Activated T-cell treated with anti-CD3 and anti-CD28 coated beads for 24 hours (primary cell): ENCODE measurements at regions not wholly inside any gene's neighbourhood (a gene's known extent, or its start where the extent isn't known, plus 50 kb on each side); places are given as distances from the start of the nearest gene placed in this dataset.
"Not testable (repeated sequence)": the region's sequence is repeated elsewhere in the genome, so short reads cannot be mapped to it uniquely, and the experiment has no call there.

ENCODE experiments used
- DNase-seq: peaks from one replicate; pipeline ENCODE4 v3.0.0-alpha.2; 2020; ENCODE audit warnings: low read depth

GRCh38 chr3:72082186-72082715 is 297.3 kb upstream of the PROK2 start:
- DNase-seq: no peak

- no peak for DNase-seq
Observed at GRCh38 chr3:72081471-72082185, 296.7 kb upstream of the PROK2 start.

- no peak for DNase-seq
Observed at GRCh38 chr3:72080800-72081199, 295.9 kb upstream of the PROK2 start.

DNA sequence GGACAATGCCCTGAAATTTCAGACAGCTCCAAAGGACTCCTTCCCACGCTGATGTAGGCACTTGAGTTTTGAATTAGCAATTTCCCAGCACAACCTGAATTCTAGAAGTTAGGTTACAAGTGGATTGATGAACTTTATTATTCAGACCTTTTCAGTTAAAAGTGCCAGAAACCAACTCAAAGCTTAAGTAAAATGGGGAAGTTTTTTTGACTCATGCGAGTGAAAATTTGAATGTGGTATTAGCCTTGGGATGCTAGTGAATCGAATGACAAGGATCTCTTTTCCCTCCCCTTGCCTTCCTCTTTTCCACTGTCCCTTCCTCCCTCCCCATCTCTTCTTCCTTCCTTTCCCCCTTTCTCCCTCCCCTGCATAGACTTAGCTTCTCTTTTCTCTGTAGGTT is 295.1 kb upstream of the PROK2 start:
- DNase-seq: no peak

GRCh38 chr3:72079369-72079872 is 294.5 kb upstream of the PROK2 start:
- DNase-seq: no peak

DNA sequence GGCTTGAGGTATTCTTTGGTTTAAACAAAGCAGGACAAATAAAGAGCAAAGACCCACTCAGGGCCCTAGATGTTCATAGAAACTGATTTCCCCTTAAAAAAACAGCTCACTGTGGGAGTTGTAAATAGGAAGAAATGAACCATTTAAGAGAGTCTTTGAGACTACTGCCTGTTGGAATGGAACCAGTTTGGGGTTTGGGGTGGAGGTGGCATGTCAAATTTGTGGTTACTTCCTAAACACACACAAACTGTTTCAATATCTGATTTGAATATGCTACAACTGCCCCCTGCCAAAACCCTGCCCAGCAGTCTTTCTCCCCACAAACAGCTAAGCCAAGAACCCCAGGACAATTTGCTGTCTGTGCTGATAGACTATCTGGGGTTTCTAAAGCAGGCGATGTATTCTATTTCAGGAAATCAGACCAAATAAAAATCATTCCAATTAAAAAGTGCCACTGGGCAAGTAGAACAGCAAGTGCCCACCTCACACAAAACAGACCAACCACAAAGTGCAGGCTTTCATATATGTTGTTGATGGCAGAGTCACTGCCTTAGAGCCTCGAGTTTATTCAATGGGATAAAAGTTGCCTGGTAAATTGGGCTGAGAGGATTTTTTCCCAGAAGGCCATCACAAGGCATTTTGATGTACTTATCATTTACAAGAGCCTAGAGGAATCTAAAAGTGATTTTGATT is 293.9 kb upstream of the PROK2 start:
- DNase-seq: no peak

DNA sequence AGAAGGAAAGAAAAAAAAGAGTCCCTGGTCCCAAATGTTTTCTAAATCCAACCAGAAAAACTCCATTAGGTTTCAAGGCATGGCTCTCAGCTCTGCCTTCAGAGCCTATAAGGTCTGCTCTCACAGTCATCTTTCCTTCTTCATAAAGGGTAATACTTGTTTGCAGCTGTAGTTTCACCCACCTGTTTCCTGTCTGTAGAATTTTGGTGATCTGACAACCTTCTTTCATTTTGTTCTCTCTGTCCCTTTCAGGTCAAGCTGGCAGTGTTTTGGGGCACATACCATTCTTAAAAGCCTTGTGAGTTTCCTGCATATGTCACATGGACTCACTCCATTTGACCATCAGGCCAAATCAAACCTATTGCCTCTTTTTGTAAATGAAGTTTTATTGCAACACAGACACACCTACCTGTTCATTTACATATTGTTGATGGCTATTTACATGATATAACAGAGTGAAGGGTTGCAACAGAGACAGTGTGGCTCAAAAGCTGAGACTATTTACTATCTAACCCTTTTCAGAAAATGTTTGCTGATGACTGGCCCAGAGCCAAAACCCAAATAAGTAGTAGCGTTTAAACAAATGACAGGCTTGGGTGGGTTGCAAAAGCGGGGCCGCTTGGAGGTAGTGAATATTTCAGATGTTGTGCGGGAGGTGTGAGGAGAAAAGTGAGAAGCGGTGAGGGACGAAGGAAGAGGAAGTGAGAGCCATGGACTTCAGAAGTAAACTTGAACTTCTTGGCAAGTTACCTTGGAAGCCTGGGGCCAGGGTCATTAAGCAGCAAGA is 292.7 kb upstream of the PROK2 start:
- DNase-seq: no peak

DNA sequence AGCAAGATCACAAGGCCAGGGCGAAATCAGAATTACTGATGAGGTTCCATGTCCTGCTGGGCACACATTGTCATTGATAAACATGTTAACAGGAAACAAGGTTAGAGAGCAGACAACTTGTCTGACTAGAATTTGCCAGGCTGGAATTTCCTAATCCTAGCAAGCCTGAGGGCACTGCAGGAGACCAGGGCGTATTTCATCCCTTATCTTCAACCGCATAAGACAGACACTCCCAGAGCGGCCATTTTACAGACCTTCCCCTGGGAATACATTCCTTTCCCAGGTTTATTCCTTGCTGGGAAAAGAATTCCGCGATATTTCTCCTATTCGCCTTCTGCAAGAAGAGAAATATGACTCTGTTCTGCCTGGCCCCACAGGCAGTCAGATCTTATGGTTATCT is 290.9 kb upstream of the PROK2 start:
- DNase-seq: not testable (repeated sequence)

DNA sequence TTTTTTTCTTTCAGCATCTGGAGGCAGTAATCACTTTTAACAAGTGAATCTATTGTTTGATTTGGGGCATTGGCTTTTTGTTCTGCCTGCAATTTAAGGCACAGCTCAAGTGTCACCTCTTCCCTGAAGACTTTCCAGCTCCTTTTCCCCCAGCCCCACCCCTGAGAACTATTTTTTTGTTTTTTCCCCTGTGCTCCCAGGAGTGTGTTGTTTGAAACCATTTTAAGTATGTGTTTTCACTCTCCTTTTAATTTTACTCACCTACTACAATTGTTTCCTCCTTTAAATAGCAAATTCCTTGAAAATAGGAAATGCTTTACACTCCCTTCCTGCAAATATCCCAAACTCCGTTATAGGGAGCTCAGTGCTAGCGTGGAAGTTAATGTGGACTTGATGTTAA is 286.7 kb upstream of the PROK2 start:
- DNase-seq: no peak

DNA sequence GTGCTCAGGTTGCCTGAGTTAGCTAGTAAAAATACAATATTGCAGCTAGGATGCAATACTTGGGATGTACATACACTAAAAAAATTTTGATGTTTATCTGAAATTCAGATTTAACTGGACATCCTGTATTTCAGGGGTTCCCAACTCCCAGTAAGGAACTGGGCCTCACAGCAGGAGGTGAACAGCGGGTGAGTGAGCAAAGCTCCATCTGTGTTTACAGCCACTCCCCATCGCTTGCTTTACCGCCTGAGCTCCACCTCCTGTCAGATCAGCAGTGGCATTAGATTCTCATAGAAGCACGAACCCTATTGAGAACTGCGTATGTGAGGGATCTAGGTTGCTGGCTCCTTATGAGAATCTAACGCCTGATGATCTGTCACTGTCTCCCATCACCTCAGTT is 285.1 kb upstream of the PROK2 start:
- no peak for DNase-seq

DNA sequence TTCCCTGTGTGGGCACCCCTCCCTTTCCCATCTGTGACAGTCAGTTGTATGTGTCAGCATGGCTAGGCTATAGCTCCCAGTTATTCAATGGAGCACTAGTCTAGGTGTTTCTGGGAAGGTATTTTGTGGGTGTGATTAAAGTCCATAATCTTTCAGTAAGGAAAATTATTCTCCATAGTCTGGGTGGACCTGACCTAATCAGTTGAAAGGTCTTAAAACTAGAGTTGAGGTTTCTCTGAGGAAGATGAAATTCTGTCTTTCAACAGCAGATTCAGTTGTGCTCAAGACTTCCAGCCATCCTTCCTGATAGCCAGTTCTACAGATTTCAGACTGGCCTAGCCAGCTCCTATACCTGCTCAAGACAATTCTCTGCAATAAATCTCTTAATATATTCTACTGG is 284.6 kb upstream of the PROK2 start:
- DNase-seq: no peak

DNA sequence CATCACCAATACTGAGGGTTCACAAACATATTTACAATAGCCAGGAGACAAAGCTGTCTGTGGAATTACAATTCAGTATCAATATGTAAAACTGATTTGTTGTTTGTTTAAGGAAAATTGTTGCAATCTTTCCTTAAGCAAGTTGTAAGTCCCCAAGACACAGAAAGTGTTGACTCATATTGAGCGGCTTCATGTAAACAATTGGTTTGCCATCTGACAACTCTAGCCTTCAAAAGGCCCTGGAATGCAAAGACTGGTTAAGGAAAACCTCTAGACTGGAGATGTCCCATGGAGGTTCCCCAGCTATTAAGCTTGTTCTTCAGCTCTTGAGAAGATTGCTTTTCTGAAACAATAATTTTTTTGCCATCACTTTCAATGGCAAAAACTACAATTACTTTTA is 283.7 kb upstream of the PROK2 start:
- no peak for DNase-seq

- DNase-seq: no peak
Observed at GRCh38 chr3:72067721-72068120, 282.8 kb upstream of the PROK2 start.

- no peak for DNase-seq
Observed at GRCh38 chr3:72065872-72066641, 281.1 kb upstream of the PROK2 start.

- DNase-seq: no peak
Observed at GRCh38 chr3:72065236-72065635, 280.3 kb upstream of the PROK2 start.

DNA sequence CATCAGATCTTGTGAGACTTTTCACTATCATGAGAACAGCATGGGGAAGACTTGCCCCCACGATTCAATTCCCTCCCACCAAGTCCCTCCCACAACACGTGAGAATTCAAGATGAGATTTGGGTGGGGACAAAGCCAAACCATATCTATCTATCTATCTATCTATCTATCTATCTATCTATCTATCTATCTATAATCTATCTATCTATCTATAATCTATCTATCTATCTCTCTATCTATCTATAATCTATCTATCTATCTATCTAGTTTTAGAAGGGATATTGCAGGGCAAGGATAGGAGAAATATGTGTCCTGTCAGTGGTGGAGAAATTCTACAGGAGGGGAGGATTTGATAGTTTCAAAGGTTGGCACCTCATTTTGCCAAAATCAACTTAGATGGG is 279.8 kb upstream of the PROK2 start:
- not testable (repeated sequence) for DNase-seq

DNA sequence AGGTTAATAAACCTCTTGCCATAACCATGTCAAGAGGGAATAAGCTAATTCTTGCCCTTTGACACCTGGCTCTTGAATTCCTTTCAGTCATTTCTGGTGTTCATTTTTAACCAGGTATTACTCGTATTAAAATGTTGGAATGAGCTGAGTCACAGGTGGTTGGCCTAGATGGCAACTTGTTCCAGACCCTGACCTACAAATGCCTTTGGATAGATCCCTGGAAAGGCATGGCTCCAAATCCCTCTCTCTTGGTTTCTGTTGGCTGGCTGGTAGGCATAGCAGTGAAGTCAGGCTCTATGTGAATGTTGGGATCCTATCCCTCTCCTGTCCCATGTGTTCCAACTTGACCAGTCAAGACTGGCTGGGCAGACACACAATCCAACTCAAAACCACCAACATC is 277.1 kb upstream of the PROK2 start:
- no peak for DNase-seq

GRCh38 chr3:72060447-72061034 is 275.6 kb upstream of the PROK2 start:
- DNase-seq: peak; percentile 20

DNA sequence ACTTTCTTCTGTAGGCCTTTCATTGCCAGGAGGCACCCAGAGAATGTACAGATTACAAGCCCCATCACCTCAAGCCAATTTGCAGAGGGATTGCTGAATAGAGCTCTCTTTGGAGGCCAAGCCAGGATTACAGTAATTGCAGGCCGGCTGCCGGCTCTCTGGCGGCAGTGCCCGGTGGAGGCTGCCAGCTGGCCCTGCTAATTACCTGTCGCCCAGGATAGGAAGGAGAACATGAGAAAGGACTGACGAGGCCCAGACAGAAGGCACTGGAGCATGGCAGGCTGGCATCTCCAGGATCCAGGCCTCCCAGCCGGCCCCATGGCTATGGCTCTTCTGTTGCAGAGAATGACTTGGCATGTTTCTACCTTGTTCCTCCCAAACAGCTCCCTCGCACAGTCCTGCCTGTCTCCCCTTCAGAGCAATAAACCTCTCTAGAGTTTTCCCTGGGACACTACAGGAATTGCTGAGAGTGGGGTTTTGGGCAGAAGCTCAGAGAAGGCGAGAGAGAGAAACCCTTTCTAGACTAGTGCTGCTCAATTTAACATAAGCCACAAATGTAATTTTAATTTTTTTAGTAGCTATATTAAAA is 273.6 kb upstream of the PROK2 start:
- no peak for DNase-seq

DNA sequence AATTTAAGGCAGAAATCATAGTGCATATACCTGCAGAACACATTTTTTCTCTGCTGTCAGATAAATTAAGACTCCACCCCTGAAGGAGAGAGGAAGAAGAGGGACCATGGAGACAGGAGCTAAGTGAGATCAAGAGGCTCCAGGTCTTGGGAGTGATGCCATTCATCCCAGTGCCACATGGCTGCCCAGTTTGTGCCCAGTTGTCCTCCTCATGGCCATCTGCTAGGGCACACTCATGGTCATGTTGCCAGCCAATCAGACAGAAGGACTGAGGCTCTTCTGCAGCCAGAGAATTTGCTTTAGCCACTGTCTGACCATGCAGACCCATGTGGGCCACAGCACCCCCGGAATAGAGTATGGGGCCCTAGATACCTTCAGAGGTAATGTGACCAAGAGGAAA is 270.5 kb upstream of the PROK2 start:
- no peak for DNase-seq

- DNase-seq: no peak
Observed at GRCh38 chr3:72054976-72055375, 270.0 kb upstream of the PROK2 start.
